HG02981 (cell line): ENCODE measurements at regions not wholly inside any gene's neighbourhood (a gene's known extent, or its start where the extent isn't known, plus 50 kb on each side); places are given as distances from the start of the nearest gene placed in this dataset.
"Not testable (repeated sequence)": the region's sequence is repeated elsewhere in the genome, so short reads cannot be mapped to it uniquely, and the experiment has no call there.

ENCODE experiments used
- ATAC-seq: cut with Tn5 transposase; IDR thresholded peaks from one replicate; pipeline ENCODE4 v1.9.1; 2021; ENCODE audit warnings: mild to moderate bottlenecking, moderate library complexity; ENCODE audit not compliant: unreplicated experiment

DNA sequence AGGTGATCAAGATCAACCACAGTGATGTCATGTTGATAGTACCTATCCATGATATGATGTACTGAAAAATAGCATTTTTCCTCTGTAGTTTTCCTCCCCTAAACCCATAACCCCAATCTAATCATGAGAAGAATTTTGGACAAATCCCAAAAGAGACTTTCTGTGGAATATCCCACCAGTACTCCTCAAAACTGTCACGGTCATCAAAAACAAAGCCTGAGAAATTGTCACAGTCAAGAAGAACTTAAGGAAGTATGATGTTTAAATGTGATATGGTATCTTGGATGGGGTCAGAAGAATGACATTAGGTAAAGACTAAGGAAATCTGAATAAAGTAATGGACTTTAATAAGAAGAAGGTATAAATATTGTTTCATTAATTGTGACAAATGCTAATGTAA is 248.8 kb downstream of the RMST start:
- no peak for ATAC-seq

DNA sequence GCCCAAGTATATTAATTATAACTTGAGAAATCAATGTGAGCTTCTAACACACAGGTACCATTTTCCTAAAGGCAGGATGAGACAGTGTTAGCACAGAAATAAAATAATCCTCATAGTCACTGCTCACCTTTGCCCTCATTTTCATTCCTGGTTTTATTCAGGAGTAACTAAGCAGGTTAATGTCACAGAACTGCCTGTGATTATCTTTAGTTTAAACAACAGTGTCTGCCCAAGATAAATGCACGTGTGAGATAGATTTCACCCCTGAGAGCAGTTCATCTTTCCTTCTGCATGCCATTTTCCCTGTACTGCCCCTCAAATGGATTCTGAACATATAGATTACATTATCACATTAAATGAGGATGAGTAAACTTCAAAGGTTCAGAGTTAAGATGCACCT is 250.7 kb downstream of the RMST start:
- no peak for ATAC-seq

DNA sequence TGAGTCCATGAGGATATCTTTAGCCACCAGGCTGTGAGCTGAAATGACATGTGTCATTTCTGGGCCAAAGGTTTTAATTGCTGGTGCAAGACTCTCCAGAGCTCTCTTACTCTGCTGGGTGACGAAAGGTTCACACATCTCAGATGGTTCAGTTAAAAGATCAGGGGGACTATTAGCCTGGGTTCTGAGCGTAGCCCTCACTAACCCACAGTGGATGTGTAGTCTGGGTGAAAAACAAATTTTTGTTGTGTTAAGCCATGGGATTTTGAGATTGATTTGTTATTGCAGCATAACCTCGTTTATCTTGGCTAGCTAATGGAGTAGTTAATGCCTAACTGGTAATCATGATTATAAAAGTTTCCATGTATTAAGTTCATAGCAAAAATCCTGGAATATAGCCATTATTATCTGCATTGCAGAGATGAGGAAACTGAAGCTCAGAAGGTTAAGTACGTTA is 251.5 kb downstream of the RMST start:
- ATAC-seq = no peak

DNA sequence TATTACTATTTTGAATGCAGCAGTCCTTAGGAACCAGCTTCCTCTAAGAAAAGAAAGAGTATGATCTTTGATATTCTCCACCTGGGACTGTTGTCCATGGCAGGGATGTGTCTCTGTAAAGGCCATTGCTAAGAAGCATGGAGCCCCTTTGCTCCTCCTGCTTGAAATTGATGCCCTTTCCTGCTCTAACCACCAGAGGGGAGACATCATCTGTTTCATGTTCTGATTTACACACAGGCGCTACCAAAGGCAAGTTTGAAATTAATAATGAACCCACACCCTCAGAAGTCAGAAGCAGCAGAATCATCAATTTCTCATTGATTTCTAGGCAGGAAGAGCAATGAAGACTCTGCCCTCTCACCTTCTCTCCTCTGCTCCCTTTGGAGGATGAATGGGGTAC is 253.8 kb downstream of the RMST start:
- no peak for ATAC-seq

DNA sequence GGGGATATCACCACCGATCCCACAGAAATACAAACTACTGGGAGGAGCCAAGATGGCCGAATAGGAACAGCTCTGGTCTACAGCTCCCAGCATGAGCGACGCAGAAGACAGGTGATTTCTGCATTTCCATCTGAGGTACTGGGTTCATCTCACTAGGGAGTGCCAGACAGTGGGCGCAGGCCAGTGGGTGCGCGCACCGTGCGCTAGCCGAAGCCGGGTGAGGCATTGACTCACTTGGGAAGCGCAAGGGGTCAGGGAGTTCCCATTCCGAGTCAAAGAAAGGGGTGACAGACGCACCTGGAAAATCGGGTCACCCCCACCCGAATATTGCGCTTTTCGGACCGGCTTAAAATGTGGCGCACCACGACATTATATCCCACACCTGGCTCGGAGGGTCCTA is 261.2 kb downstream of the RMST start:
- not testable (repeated sequence) for ATAC-seq

DNA sequence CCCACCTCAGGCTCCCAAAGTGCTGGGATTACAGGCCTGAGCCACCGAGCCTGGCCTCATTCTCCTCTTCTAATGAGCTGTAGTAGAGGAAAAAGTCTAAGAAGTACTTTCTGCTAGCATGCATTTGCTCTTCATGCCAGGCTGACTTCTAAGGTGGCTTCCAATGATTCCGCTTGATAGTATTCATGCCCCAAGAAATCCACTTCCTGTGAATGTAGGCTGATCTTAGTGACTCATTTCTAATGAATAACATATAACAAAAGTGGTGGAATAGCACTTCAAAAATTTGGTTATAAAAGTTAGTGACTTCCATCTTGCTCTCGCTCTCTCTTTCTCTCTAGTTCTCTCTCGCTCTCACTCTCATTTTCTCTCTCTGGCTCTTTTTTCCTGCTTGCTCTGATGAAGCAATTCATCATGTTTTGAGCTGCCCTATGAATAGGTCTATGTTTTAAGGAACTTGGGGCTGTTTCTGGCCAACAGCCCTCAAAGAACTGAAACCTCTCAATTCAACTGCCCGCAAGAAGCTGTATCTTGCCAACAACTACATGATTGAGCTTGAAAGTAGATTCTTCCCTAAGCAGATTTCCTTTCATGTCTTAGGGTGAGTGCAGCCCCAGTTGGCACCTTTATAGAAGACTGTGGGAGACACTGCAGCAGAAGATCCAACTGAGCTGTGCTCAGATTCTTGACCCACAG is 282.9 kb downstream of the RMST start:
- ATAC-seq = no peak

DNA sequence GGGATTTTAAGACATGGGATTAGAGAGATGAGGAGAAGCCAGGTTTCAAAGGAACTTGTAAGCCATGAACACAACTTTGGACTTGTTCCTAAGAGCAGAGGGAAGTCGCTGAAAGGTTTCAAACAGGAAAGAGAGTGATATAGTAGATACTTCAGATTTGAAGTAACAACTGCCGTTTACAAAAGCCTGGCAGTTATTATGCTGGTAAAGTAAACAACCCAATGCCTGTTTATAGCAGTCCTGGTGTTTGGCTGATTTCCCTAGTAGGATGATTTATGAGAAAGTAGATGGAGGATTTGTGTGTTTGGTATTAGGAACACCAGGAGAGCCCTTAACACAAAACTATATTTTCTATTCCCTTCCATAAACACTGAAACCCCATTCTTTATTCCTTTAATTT is 285.7 kb downstream of the RMST start:
- ATAC-seq = no peak

DNA sequence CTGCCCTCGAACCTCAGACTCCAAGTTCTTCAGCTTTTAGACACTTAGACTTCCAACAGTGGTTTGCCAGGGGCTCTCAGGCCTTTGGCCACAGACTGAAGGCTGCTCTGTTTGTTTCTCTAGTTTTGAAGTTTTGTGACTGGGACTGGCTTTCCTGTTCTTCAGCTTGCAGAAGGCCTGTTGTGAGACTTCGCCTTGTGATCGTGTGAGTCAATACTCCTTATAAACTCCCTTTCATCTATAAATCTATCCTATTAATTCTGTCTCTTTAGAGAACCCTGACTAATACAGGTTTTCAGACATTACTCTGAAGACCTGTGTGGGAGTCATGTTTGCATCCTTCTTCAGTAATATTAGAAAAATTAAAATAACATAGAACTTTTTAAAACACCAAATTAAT is 289.1 kb downstream of the RMST start:
- ATAC-seq = no peak

DNA sequence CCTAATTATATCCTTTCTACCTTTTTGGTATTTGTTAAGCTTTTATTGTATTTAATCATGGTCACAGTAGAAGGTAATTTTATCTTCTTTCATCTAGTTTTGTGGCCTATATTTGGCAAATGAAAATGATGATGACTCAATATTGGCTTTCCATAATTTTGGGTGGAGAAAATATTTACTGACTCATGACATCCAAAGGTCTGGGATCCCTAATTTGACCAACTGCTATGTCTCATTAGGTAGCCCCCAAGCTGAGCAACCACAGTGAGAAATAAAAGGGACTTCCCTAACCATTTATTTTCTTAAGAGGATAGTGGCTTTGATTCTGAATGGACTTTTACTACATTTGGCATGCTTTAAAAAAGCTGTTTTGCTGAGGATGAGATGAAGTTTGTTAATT is 289.5 kb downstream of the RMST start:
- no peak for ATAC-seq

DNA sequence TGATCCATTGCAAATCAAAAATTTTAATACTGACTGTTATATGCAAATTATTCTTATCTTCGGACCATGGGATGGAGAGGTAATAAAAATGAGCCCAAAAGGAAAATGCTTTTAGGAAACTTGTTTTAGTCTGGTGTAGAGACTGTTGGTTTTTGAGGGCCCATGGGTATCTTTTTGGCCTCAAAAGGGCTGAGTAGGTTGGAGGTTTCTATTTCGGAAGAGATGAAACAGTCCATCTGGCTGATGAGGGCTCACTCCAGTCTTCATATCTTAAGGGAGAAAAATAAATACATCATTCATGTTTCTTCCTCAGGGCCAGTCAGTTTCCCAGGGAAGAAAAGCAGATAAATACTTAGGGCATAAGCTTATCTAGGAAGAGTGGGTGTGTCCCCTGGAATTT is 290.7 kb downstream of the RMST start:
- ATAC-seq = no peak

DNA sequence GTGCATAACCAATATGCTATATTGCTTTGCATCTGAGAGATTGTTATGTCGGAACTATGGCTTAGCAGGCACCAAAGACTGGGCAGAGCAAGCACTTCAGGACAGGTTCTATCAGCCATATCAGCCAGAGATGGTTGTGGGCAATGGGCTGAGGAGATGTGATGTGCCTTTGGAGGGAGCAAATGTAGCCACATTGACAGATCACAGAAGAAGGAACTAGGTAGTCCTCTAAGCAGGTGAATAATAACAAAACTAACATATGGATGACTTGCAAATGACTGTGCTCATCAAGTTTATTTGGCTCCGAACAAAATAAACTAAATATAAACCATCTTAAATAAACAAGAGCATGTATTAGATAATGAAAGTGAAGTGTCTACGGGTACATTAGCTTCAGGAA is 291.7 kb downstream of the RMST start:
- ATAC-seq = no peak

DNA sequence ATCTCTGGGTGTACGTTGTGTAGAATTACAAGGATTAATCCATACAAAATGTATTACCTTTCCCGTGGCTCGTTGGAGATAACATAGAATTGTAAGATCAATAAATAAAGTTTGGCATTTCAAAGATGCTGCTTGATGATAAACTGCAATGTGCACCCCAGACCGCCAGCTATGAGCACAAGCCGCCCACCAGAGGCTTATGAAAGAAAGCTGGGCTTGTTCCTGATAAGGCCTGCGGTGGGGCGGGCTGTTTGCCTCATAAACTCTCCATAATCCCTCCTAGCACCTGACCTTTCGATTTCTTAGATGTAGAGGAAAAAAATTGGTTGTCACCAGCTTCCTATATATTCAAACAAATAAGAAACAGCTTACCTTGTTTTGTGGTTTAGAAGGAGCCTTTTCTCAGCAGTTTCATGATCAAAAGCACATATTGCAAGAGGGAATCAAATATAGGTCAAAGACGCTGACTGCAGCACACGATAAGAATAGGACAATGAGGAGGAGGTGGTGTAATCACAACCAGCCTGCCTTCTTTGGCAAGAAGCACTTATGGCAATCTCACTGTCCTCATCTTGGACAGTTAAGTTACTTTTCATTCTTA is 293.6 kb downstream of the RMST start:
- no peak for ATAC-seq

DNA sequence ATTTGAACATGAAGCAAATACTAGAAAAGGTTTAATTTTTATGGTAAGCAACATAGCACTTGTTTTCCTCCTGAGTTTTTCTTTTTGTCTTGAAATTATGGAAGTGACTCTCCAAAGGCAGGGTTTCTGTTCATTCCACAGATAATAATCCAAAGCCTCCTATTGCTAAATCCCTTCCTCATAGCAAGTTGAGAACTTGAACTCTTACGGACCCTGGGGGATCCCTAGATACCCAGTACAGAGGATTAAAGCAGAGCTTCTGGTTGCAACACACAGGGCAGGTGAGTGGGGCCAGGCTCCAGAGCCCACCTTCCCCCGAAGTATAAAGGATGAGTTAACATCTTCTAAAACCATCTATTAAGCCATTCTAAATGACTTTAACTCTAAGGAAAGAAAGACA is 294.1 kb downstream of the RMST start:
- no peak for ATAC-seq

DNA sequence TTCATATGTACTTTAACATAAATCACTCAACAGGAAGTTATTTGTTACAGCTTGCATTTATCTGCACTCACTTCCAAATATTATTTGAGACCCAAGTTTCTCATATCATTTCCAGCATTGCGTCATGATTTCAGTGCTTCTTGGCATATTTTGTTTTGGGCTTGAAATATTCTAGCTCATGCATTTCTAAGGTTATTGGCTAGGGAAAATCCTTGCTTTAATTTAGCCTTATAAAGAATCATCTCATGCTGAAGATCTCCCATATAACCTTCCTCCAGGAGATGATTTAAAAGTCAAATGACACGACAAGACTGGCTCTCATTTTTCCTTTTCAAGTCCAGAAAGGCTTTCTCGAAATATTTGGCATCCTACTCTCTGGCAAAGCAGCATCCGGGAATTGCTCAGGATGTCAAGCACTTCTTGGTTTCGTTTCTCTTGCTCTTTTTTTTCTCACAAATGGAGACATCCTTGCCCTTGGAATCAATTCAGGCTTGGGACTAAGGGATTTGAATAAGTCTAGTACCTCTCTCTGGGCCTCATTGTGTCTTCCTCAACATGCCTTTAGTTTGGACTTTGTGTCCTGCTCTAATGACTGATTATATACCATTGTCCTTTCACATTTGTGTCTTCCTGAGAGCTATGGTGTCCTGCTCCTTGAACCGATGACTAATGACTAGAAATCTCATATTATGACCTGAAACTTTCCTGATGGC is 295.0 kb downstream of the RMST start:
- no peak for ATAC-seq

DNA sequence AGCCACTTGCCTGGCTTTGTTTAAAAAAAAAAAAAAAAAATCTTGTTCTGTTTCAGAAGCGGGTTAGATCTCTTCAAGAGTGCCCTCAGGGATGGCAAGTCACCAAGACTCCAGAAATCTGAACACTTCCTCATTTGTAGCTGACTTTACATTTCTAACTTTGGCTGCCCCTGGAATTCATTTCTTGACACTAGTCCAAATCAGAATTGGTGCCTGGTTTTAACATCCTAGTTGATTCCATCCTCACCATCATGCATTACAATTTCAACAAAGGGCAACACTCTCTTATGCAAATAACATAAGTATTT is 295.5 kb downstream of the RMST start:
- ATAC-seq = no peak

DNA sequence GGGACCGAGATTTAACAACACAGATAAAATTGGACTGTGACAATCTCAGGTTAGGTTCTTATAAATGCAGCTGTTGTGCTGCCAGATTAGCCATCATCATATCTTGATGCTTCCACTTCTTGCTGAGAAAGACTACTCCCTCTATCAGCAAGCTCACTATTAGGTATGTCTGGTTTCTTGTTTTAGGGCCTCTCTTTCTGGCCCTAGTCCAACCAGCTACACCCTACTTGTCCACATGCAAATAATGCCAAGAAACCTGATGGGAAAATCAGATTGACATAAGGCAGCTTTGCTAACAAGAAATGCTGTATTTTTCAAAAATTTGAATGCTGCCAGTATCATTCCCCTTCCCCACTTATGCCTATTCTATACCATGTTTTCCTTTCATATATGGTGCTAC is 296.0 kb downstream of the RMST start:
- no peak for ATAC-seq

DNA sequence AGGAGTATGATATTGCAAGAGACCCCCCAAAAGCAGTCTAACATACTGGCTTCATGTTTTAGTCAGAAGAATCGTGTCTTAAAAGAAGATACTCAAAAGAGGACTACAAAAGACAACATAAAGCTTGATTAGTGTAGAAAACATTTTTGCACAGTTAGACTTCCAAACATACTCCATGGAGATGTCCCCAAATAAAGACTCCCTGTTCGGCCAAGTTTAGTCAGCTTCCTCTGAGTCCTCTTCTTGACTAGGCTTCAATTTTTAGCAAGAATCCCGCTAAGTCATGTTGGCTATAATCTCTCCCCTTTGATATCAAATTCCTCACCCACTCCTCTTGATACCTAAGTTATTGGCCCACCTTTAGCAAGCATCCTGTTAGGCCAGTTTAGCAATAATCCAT is 298.0 kb downstream of the RMST start:
- no peak for ATAC-seq

DNA sequence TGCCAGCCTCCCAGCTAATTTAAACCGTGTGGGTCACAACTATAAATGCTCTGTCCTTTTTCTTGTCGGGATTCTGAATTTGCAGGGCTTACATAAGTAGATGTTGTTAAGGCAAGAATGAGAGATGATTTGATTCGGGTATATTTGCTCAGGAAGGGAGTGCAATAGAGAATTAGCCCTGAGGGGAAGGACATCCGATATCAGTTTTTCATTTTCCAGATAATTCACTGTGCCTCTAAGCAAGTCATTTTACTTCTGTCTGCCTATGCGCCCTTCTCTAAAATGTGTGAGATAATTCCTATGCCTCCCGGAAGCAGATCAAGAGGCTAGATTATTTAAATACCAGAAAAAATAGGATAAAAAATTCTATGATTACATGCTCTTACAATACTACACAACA is 300.5 kb downstream of the RMST start:
- ATAC-seq = no peak

DNA sequence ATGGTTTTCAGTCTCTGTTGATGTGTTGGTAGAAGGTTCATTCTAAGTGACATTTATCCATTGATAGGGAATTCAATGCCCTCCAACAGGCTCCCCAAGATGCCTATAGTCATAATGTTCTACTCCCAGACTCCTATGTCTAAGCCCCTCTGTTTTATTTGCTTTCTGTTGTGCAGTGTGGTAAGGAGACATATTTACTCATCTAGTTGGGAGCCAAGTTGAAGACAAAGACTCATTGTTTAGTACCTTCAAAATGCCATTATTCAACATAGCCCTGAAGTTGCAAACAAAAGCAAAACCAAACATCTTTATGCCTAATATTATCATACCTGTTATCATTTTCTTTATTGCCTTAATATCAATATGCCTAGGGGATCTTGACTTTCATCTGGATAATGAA is 302.1 kb downstream of the RMST start:
- no peak for ATAC-seq

DNA sequence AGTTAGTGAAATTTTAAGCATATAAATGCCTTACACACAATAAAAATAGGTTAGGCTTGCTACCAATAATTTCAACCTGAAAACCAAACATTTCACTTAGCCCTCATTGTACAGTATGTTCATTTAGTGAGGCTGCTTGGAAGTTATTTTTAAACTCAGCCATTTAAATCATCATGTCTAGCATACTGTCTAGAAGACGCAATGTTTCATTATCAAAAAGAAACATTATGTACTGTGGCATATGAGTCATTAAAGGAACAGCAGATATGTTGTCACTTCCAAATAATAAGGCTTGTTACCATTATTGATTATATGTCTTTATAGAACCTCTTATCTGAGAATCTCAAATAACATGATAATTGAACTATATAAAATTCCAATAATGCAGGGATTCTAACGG is 304.7 kb downstream of the RMST start:
- ATAC-seq = no peak

DNA sequence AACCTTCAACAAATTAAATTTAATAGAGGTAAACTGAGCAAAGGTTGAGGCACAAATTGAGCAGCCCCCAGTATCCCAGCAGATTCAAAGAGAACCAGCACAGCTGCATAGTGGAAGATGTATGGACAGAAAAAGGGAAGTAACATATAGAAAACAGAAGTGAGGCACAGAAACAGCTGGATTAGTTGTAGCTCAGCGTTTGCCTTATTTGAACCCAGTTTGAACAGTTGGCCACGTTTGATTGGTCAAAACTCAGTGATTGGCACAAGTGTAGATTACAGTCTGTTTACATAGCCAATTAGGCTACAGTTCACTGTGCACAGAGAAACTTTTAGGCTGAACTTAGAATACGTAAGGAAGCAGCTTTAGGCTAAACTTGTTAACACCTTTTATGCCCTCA is 315.5 kb downstream of the RMST start:
- ATAC-seq = no peak

DNA sequence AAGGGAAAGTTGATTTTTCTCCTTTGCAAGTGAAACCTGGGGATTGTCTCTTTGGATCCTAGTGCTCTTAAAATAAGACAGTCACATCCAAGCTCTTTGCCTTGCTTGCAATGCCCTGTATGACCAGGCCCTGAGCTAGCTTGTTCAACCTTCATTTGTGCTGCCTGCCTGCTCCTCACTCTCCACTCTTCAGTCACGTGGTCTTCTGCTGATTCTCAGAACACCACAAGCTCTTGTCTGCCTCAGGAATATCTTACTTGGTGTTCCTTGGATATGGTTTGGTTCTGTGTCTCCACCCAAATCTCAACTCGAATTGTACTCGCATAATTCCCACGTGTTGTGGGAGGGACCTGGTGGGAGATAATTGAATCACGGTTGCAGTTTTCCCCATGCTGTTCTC is 318.7 kb downstream of the RMST start:
- no peak for ATAC-seq

DNA sequence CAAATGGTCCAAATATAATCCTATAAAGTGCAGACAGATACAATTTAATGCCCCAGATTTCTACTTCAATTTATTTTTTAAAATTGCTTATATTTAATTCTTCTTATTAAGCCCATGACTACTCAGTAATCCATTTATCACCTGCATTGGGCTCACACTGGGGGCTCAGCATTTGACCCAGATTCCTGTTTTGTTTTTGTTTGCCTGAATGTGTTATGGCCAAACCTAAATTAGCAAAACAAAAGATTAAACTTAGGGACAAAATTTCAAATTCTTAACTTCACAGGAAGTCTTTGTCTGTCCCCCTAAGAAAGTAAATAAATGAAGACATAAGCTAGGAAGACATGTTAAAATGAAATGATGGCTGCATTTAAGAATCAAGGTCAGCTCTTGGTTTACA is 322.3 kb downstream of the RMST start:
- no peak for ATAC-seq
